Liver (tissue), 8 donors: ENCODE measurements at regions not wholly inside any gene's neighbourhood (a gene's known extent, or its start where the extent isn't known, plus 50 kb on each side); places are given as distances from the start of the nearest gene placed in this dataset.

Source experiments
- DNase-seq: peaks from one replicate; pipeline ENCODE4 v3.0.0-alpha.2; 2017; ENCODE audit warnings: low spot score
- H3K27ac ChIP-seq, 2 donors: one replicate each; pipeline ENCODE4 v1.7.0; 2013; ENCODE audit warnings: inconsistent platforms in 2 of 2, low read length in 2 of 2, control low read depth in 1 of 2, low read depth in 1 of 2, mild to moderate bottlenecking in 1 of 2
- H3K27me3 ChIP-seq, 4 donors: one replicate each; pipeline versions ENCODE4 v1.6.1 to v1.7.0; 2013; ENCODE audit warnings: low read length in 3 of 4, inconsistent platforms in 1 of 4, mild to moderate bottlenecking in 1 of 4, moderate library complexity in 1 of 4; ENCODE audit not compliant: control insufficient read depth in 4 of 4, insufficient read depth in 4 of 4
- H3K36me3 ChIP-seq, 4 donors: one replicate each; pipeline versions ENCODE4 v1.6.1 to v1.7.0; 2013; ENCODE audit warnings: low read length in 3 of 4, mild to moderate bottlenecking in 3 of 4, low read depth in 1 of 4, moderate library complexity in 1 of 4; ENCODE audit not compliant: control insufficient read depth in 4 of 4, insufficient read depth in 3 of 4
- H3K4me1 ChIP-seq, 4 donors: one replicate each; pipeline versions ENCODE4 v1.6.1 to v1.7.0; 2013; ENCODE audit warnings: low read length in 3 of 4, mild to moderate bottlenecking in 3 of 4, moderate library complexity in 1 of 4; ENCODE audit not compliant: control insufficient read depth in 4 of 4, insufficient read depth in 4 of 4
- H3K4me3 ChIP-seq, 3 donors: one replicate each; pipeline versions ENCODE4 v1.6.1 to v1.7.0; 2013; ENCODE audit warnings: low read length in 3 of 3, control low read depth in 1 of 3, low read depth in 1 of 3, mild to moderate bottlenecking in 1 of 3
- H3K9ac ChIP-seq, 2 donors: one replicate each; pipeline ENCODE4 v1.7.0; 2013; ENCODE audit warnings: low read length in 2 of 2, mild to moderate bottlenecking in 2 of 2, moderate library complexity in 2 of 2, control low read depth in 1 of 2, low read depth in 1 of 2
- H3K9me3 ChIP-seq, 4 donors: one replicate each; pipeline versions ENCODE4 v1.6.1 to v1.7.0; 2013; ENCODE audit warnings: low read length in 3 of 4; ENCODE audit not compliant: control insufficient read depth in 4 of 4
- EGR1 ChIP-seq, 2 donors: IDR thresholded peaks; 2 replicates each; pipeline ENCODE4 v1.6.1; 2016 to 2018; ENCODE audit warnings: antibody characterized with exemption in 2 of 2, low read depth in 2 of 2
- FOXA1 ChIP-seq: IDR thresholded peaks from 2 replicates; pipeline ENCODE4 v1.6.1; 2016; ENCODE audit warnings: antibody characterized with exemption
- FOXA2 ChIP-seq: IDR thresholded peaks from 2 replicates; pipeline ENCODE4 v1.6.1; 2016; ENCODE audit warnings: antibody characterized with exemption
- GABPA ChIP-seq, 2 donors: IDR thresholded peaks in 1 of 2; conservative IDR thresholded peaks in 1 of 2; 2 replicates each; pipeline ENCODE4 v1.6.1; 2016; ENCODE audit warnings: antibody characterized with exemption in 2 of 2, mild to moderate bottlenecking in 1 of 2, moderate library complexity in 1 of 2
- HNF4A ChIP-seq, 2 donors: conservative IDR thresholded peaks; 2 replicates each; pipeline ENCODE4 v1.6.1; 2016; ENCODE audit warnings: antibody characterized with exemption in 2 of 2, mild to moderate bottlenecking in 2 of 2
- HNF4G ChIP-seq: IDR thresholded peaks from 2 replicates; pipeline ENCODE4 v1.6.1; 2016; ENCODE audit warnings: antibody characterized with exemption
- JUND ChIP-seq, 2 donors: IDR thresholded peaks; 2 replicates each; pipeline ENCODE4 v1.6.1; 2016; ENCODE audit warnings: antibody characterized with exemption in 2 of 2
- NR2F2 ChIP-seq: IDR thresholded peaks from 2 replicates; pipeline ENCODE4 v1.6.1; 2016; ENCODE audit warnings: antibody characterized with exemption
- RAD21 ChIP-seq, 2 donors: IDR thresholded peaks; 2 replicates each; pipeline ENCODE4 v1.6.1; 2016; ENCODE audit warnings: antibody characterized with exemption in 2 of 2, mild to moderate bottlenecking in 2 of 2
- RXRA ChIP-seq, 2 donors: IDR thresholded peaks; 2 replicates each; pipeline ENCODE4 v1.6.1; 2017 to 2018; ENCODE audit warnings: antibody characterized with exemption in 2 of 2, mild to moderate bottlenecking in 1 of 2
- SP1 ChIP-seq: IDR thresholded peaks from 2 replicates; pipeline ENCODE4 v1.6.1; 2018; ENCODE audit warnings: antibody characterized with exemption, mild to moderate bottlenecking
- TAF1 ChIP-seq: conservative IDR thresholded peaks from 2 replicates; pipeline ENCODE4 v1.6.1; 2016; ENCODE audit warnings: antibody characterized with exemption, mild to moderate bottlenecking
- YY1 ChIP-seq: IDR thresholded peaks from 2 replicates; pipeline ENCODE4 v1.6.1; 2016; ENCODE audit warnings: antibody characterized with exemption, mild to moderate bottlenecking
- ZBTB33 ChIP-seq: IDR thresholded peaks from 2 replicates; pipeline ENCODE4 v1.6.1; 2016; ENCODE audit warnings: antibody characterized with exemption
- WGBS: extraction: QIAGEN DNeasy Blood & Tissue Kit; methylation state at CpG from one replicate; pipeline ENCODE4 v1.1.7; 2013; 5-methylcytosine and 5-hydroxymethylcytosine counted together
- TF ChIP-seq, protein P1 (sequence below): IDR thresholded peaks from 2 replicates; pipeline ENCODE4 v1.6.1; 2016; ENCODE audit warnings: antibody characterized with exemption
- TF ChIP-seq, protein P2 (sequence below): IDR thresholded peaks from 2 replicates; pipeline ENCODE4 v1.6.1; 2016; ENCODE audit warnings: antibody characterized with exemption
- TF ChIP-seq, protein P3 (sequence below): fragments of 150-350 bp; IDR thresholded peaks from 2 replicates; pipeline ENCODE4 v1.5.1; 2017; ENCODE audit warnings: improper control_type of control experiment, low read depth, low read length; ENCODE audit not compliant: missing input control
- donor health status: healthy.
- donor health status: healthy.
- donor health status: healthy.
- donor health status: healthy.
- donor health status: healthy.

- H3K27me3 ChIP-seq, result no peaks in the 10 kb centered on the region
- H3K4me1 ChIP-seq, result no peaks in the 10 kb centered on the region
- TF ChIP-seq HNF4A (conservative IDR thresholded peaks at IDR 0.05) (no peak), ZBTB33 (no peak), YY1 (no peak), EGR1 (IDR thresholded peaks at IDR 0.05; ENCODE audit: low read depth in 2 of 2) (no peak), FOXA1 (no peak), SP1 (no peak), TAF1 (no peak), GABPA (IDR thresholded peaks at IDR 0.05 in 1 of 2, conservative IDR thresholded peaks at IDR 0.05 in 1 of 2) (no peak), RAD21 (IDR thresholded peaks at IDR 0.05) (no peak), HNF4G (no peak)
- TF ChIP-seq, protein P1, sequence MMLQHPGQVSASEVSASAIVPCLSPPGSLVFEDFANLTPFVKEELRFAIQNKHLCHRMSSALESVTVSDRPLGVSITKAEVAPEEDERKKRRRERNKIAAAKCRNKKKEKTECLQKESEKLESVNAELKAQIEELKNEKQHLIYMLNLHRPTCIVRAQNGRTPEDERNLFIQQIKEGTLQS, result no peak
- TF ChIP-seq, protein P2, sequence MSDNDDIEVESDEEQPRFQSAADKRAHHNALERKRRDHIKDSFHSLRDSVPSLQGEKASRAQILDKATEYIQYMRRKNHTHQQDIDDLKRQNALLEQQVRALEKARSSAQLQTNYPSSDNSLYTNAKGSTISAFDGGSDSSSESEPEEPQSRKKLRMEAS, result no peak
- TF ChIP-seq, protein P3, sequence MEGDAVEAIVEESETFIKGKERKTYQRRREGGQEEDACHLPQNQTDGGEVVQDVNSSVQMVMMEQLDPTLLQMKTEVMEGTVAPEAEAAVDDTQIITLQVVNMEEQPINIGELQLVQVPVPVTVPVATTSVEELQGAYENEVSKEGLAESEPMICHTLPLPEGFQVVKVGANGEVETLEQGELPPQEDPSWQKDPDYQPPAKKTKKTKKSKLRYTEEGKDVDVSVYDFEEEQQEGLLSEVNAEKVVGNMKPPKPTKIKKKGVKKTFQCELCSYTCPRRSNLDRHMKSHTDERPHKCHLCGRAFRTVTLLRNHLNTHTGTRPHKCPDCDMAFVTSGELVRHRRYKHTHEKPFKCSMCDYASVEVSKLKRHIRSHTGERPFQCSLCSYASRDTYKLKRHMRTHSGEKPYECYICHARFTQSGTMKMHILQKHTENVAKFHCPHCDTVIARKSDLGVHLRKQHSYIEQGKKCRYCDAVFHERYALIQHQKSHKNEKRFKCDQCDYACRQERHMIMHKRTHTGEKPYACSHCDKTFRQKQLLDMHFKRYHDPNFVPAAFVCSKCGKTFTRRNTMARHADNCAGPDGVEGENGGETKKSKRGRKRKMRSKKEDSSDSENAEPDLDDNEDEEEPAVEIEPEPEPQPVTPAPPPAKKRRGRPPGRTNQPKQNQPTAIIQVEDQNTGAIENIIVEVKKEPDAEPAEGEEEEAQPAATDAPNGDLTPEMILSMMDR, result no peak
- H3K36me3 ChIP-seq, result no peaks in the 10 kb centered on the region
- peaks cover 0 to 5% (median 2%) of the 10 kb centered on the region in 4 donors for H3K9me3 ChIP-seq
- DNase-seq, result no peak
- 95% methylated on average over 1 of the region's 1 CpG for WGBS
- H3K4me3 ChIP-seq, result no peak overlapping the region
- no peak overlapping the region for H3K27ac ChIP-seq
- H3K9ac ChIP-seq, result no peak overlapping the region
Measured at GRCh38 chr1:166464333-166464732, 297.5 kb upstream of the FAM78B start.

GRCh38 chr1:166470014-166470413, 303.2 kb upstream of the FAM78B start:
- DNase-seq, result no peak
- H3K36me3 ChIP-seq, result no peaks in the 10 kb centered on the region
- WGBS, result 89% methylated on average over 2 of the region's 2 CpGs
- H3K9me3 ChIP-seq, result peaks cover 0 to 2% (median 0%) of the 10 kb centered on the region in 4 donors
- no peak overlapping the region for H3K4me3 ChIP-seq
- no peak overlapping the region for H3K9ac ChIP-seq
- no peak for TF ChIP-seq NR2F2
- TF ChIP-seq TAF1, result no peak
- TF ChIP-seq GABPA (IDR thresholded peaks at IDR 0.05 in 1 of 2, conservative IDR thresholded peaks at IDR 0.05 in 1 of 2), result no peak
- no peak overlapping the region for H3K27ac ChIP-seq
- H3K4me1 ChIP-seq, result peaks cover 0 to 9% (median under 1%) of the 10 kb centered on the region in 4 donors
- H3K27me3 ChIP-seq, result no peaks in the 10 kb centered on the region

DNA sequence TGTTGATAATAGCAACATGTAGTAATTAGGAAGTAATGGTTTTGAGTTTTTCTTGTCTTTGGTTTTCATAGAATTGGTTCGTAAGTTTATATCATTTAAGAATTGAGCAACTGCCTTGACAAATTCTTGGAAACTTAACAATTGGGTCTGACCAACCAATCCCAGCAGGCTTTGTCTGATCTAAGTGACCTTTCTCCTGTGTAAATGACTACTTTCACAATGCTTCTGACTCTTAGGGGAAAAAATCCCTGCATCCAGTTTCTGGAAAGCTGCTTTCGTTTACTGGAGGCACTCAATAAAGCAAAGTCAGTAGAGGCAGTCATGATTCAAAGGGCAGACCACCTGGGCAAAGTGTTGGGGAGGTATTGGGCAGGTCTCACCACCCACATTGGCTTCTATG, 303.6 kb upstream of the FAM78B start:
- H3K27me3 ChIP-seq, result no peaks in the 10 kb centered on the region
- no peak for DNase-seq
- peaks cover 0 to 2% (median 0%) of the 10 kb centered on the region in 4 donors for H3K9me3 ChIP-seq
- WGBS, result 25% methylated on average over 2 of the region's 2 CpGs
- H3K27ac ChIP-seq, result no peak overlapping the region
- no peak overlapping the region for H3K9ac ChIP-seq
- H3K36me3 ChIP-seq, result no peaks in the 10 kb centered on the region
- H3K4me1 ChIP-seq, result peaks cover 0 to 9% (median under 1%) of the 10 kb centered on the region in 4 donors
- no peak overlapping the region for H3K4me3 ChIP-seq
- no peak for TF ChIP-seq HNF4G
- TF ChIP-seq JUND (IDR thresholded peaks at IDR 0.05), result no peak
- TF ChIP-seq, protein P3, result no peak
- TF ChIP-seq, protein P2, result no peak
- no peak for TF ChIP-seq GABPA (IDR thresholded peaks at IDR 0.05 in 1 of 2, conservative IDR thresholded peaks at IDR 0.05 in 1 of 2)
- no peak for TF ChIP-seq FOXA2
- TF ChIP-seq RXRA (IDR thresholded peaks at IDR 0.05), result peak in 1 of 2 donors; percentile 23
- no peak for TF ChIP-seq YY1
- TF ChIP-seq RAD21 (IDR thresholded peaks at IDR 0.05), result no peak
- peak; percentile 51 for TF ChIP-seq NR2F2
- TF ChIP-seq FOXA1, result no peak
- no peak for TF ChIP-seq ZBTB33
- TF ChIP-seq SP1, result no peak
- TF ChIP-seq EGR1 (IDR thresholded peaks at IDR 0.05; ENCODE audit: low read depth in 2 of 2), result no peak
- peak; percentile 47 to 53 for TF ChIP-seq HNF4A (conservative IDR thresholded peaks at IDR 0.05)
